G401.6 (cell line): ENCODE measurements at regions not wholly inside any gene's neighbourhood (a gene's known extent, or its start where the extent isn't known, plus 50 kb on each side); places are given as distances from the start of the nearest gene placed in this dataset.
"Not testable (repeated sequence)": the region's sequence is repeated elsewhere in the genome, so short reads cannot be mapped to it uniquely, and the experiment has no call there.

ENCODE experiments used
- FAIRE-seq: peaks from 2 replicates; lab custom pipeline; 2012; peaks lifted over from hg19 to GRCh38; lab: Jason Lieb, UNC

GRCh38 chr15:98330258-98330657 lies 318.1 kb upstream of the IGF1R start:
- no peak for FAIRE-seq

GRCh38 chr15:98330692-98331435 lies 317.5 kb upstream of the IGF1R start:
- no peak for FAIRE-seq

GRCh38 chr15:98331676-98332075 lies 316.7 kb upstream of the IGF1R start:
- no peak for FAIRE-seq

GRCh38 chr15:98333251-98333650 lies 315.1 kb upstream of the IGF1R start:
- FAIRE-seq = no peak

- no peak for FAIRE-seq
Observed at GRCh38 chr15:98342911-98343310, 305.4 kb upstream of the IGF1R start.

GRCh38 chr15:98344591-98344990 lies 303.7 kb upstream of the IGF1R start:
- no peak for FAIRE-seq

GRCh38 chr15:98347001-98347400 lies 301.3 kb upstream of the IGF1R start:
- no peak for FAIRE-seq

- no peak for FAIRE-seq
Observed at GRCh38 chr15:98347866-98348265, 300.5 kb upstream of the IGF1R start.

- FAIRE-seq = no peak
Observed at GRCh38 chr15:98350276-98350675, 298.1 kb upstream of the IGF1R start.

GRCh38 chr15:98358274-98358673 lies 290.1 kb upstream of the IGF1R start:
- FAIRE-seq = not testable (repeated sequence)

GRCh38 chr15:98358971-98359370 lies 289.4 kb upstream of the IGF1R start:
- FAIRE-seq = no peak

- no peak for FAIRE-seq
Observed at GRCh38 chr15:98363416-98363815, 284.9 kb upstream of the IGF1R start.

GRCh38 chr15:98363955-98364354 lies 284.4 kb upstream of the IGF1R start:
- FAIRE-seq = no peak

GRCh38 chr15:98369081-98369716 lies 279.1 kb upstream of the IGF1R start:
- no peak for FAIRE-seq

- FAIRE-seq = no peak
Observed at GRCh38 chr15:98375513-98376340, 272.6 kb upstream of the IGF1R start.

- no peak for FAIRE-seq
Observed at GRCh38 chr15:98380721-98381120, 267.6 kb upstream of the IGF1R start.

- FAIRE-seq = no peak
Observed at GRCh38 chr15:98381446-98381845, 266.9 kb upstream of the IGF1R start.

GRCh38 chr15:98382139-98382538 lies 266.2 kb upstream of the IGF1R start:
- no peak for FAIRE-seq

- no peak for FAIRE-seq
Observed at GRCh38 chr15:98383571-98383970, 264.8 kb upstream of the IGF1R start.

GRCh38 chr15:98384328-98385029 lies 263.9 kb upstream of the IGF1R start:
- no peak for FAIRE-seq

- FAIRE-seq = no peak
Observed at GRCh38 chr15:98385752-98386381, 262.5 kb upstream of the IGF1R start.

- FAIRE-seq = no peak
Observed at GRCh38 chr15:98386561-98386960, 261.8 kb upstream of the IGF1R start.
